Natural killer cell treated with Interleukin-12 subunit alpha and Interleukin-12 subunit beta and Interleukin-15 and Interleukin-18, amount 100 ng/mL, for 72 hours (primary cell): ENCODE measurements at regions not wholly inside any gene's neighbourhood (a gene's known extent, or its start where the extent isn't known, plus 50 kb on each side); places are given as distances from the start of the nearest gene placed in this dataset.

Experiments
- ATAC-seq, 2 donors: fragments of 150-1000 bp; cut with Tn5 transposase in 1 of 2; sonication (Bioruptor Pico), chemical (Tn5 transposase) in 1 of 2; 2 replicates each; pipeline ENCODE4 v1.10.0; 2021
- DNase-seq: peaks from one replicate; pipeline ENCODE4 v3.0.0; 2022; ENCODE audit warnings: low spot score
- H3K27ac Mint-ChIP-seq, 2 donors: 1 replicate in 1 of 2; 2 replicates in 1 of 2; pipeline ENCODE4 v1.8.0; 2022; ENCODE audit warnings: mixed read lengths in 2 of 2, mild to moderate bottlenecking in 1 of 2, moderate library complexity in 1 of 2
- H3K27me3 Mint-ChIP-seq, 2 donors: 1 replicate in 1 of 2; 2 replicates in 1 of 2; pipeline ENCODE4 v1.8.0; 2022; ENCODE audit warnings: mixed read lengths in 2 of 2
- H3K36me3 Mint-ChIP-seq: one replicate; pipeline ENCODE4 v1.8.0; 2022; ENCODE audit warnings: mixed read lengths
- H3K4me1 Mint-ChIP-seq, 2 donors: 1 replicate in 1 of 2; 2 replicates in 1 of 2; pipeline ENCODE4 v1.8.0; 2022; ENCODE audit warnings: low read depth in 2 of 2, mixed read lengths in 2 of 2, mild to moderate bottlenecking in 1 of 2
- H3K4me3 Mint-ChIP-seq: one replicate; pipeline ENCODE4 v1.8.0; 2022; ENCODE audit warnings: mixed read lengths
- H3K9me3 Mint-ChIP-seq: 2 replicates; pipeline ENCODE4 v1.8.0; 2022; ENCODE audit warnings: mixed read lengths

DNA sequence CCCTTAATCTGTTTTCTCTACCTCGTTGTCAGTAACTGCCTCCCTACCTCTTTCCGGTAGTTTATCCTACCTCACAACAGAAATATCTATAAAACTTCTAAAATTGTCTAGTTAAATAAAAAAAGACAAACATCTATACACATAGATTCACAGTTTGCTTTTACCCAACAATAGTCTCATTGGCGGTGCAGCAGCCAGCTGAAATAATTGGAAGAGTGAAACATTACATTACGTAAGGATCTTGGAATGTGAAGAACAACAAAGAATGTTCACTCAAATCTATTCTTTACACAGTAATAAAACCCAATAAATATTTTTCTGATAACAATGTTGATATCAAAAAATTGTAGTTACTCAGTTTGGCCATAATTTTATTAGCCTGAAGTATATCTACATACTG lies 115.5 kb upstream of the ARPP21 start:
- no peaks in the 10 kb centered on the region for H3K36me3 Mint-ChIP-seq
- DNase-seq (no peak), ATAC-seq (no peak)
- no peaks in the 10 kb centered on the region for H3K27me3 Mint-ChIP-seq
- no peaks in the 10 kb centered on the region for H3K4me1 Mint-ChIP-seq
- H3K27ac Mint-ChIP-seq: no peak overlapping the region
- no peak overlapping the region for H3K4me3 Mint-ChIP-seq
- H3K9me3 Mint-ChIP-seq: peaks cover 20% of the 10 kb centered on the region

DNA sequence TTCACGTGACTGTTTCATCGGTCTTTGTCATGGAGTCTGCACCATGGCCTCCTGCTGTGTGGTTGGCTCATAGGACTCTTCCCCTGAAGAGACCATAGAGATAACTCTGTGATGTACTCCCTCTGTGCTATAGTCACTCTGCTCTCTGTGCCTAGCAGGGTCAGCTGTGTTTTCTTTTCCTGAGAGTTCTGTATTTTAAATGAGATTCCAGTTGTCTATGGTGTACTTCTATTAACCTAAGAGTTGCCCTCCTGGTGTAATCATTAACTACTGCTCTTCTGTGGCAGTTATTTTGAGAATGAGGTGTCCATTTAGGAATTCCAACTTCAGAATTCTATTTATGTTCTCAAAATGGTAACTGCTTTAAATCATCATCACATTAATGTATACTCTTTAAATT lies 114.5 kb upstream of the ARPP21 start:
- H3K27me3 Mint-ChIP-seq: no peaks in the 10 kb centered on the region
- H3K36me3 Mint-ChIP-seq: no peaks in the 10 kb centered on the region
- H3K9me3 Mint-ChIP-seq: peaks cover 21% of the 10 kb centered on the region
- ATAC-seq (no peak), DNase-seq (no peak)
- H3K4me1 Mint-ChIP-seq: no peaks in the 10 kb centered on the region
- H3K27ac Mint-ChIP-seq: no peak overlapping the region
- no peak overlapping the region for H3K4me3 Mint-ChIP-seq

DNA sequence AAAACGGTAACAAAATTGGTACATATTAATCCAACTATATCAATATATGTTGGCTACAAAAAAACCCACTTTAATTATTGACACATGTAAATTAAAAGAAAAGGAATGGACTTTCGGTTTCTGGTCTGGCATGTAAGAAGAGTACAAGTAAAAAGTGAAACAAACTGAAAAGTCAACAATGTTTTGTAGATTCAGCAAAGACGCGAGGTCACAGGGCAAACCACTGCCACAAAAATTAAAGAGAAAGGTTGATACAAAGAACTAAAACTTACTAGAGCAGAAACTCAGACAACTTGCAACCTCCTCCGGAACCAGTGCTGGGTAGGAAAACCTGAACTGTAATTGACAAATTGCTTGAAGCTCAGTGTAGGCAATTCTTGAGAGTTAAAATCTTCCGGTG lies 110.6 kb upstream of the ARPP21 start:
- DNase-seq (no peak), ATAC-seq (no peak)
- Mint-ChIP-seq H3K27ac (no peak overlapping the region), H3K9me3 (peaks cover 18% of the 10 kb centered on the region), H3K36me3 (no peaks in the 10 kb centered on the region), H3K27me3 (no peaks in the 10 kb centered on the region), H3K4me3 (no peak overlapping the region), H3K4me1 (no peaks in the 10 kb centered on the region)

DNA sequence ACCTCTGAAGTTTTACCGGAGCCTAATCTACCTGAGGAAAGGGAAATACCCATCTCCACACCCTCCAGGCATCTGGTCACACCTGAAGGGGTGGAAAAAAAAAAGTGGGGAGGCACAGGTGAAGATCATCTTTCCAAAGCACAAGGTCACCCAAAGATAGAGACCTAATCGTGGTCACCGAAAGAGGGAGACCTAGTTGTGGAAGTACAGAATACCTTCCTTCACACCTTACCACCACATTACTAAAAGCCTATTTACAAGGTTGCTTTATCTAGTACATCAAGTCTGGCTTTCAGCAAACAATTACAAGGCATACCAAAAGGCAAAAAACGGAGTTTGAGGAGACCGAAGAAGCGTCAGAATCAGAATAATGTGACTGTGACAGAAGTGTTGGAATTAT lies 110.0 kb upstream of the ARPP21 start:
- no peak for DNase-seq
- ATAC-seq: no peak
- Mint-ChIP-seq H3K27me3 (no peaks in the 10 kb centered on the region), H3K4me1 (no peaks in the 10 kb centered on the region), H3K9me3 (peaks cover 18% of the 10 kb centered on the region), H3K36me3 (no peaks in the 10 kb centered on the region), H3K4me3 (no peak overlapping the region), H3K27ac (no peak overlapping the region)

DNA sequence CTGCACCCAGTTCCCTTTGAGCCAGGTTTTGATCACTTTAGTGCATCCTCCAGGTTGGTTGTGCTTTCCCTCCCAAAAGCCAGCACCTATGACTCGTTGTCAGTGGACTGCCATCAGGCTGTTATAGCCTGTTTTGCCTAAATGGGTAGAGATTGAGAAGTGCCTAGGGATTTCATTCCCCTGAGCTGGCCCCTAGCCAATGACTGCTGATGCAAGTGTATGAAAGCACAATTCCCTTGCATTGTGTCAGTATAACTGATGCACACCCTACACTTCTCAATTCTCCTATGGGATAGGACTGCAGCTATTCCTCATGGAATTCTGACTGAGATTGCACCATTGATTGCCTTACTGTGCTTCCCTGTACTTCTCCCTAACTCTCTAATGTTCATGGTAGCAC lies 102.1 kb upstream of the ARPP21 start:
- peak in 1 of 2 donors; percentile 20 for ATAC-seq
- H3K4me3 Mint-ChIP-seq: no peak overlapping the region
- H3K36me3 Mint-ChIP-seq: no peaks in the 10 kb centered on the region

DNA sequence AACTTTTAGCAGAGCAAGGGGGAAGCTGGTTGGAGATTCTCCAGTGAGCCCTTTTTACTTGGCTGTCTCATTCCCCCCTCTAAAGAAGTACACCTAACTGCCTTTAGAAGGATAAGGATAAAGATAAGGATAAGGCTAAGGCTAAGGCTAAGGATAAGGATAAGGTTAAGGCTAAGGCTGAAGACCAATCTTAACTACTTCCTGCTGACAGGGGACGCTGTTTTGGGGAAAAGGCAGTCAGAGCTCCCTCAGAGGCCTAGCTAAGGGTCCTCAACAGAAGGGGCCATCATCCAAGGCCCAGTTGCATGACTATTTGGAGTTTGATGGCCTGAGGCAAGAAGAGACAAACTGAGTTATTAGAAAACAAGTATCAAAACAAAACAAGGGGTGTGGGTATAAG lies 94.3 kb upstream of the ARPP21 start:
- Mint-ChIP-seq H3K4me3 (no peak overlapping the region), H3K27ac (no peak overlapping the region), H3K4me1 (no peaks in the 10 kb centered on the region), H3K36me3 (no peaks in the 10 kb centered on the region), H3K27me3 (no peaks in the 10 kb centered on the region), H3K9me3 (peaks cover 14% of the 10 kb centered on the region)
- ATAC-seq: no peak
- no peak for DNase-seq

More for the DNA sequence above, 102.1 kb upstream of the ARPP21 start:
- peaks cover 9% of the 10 kb centered on the region for H3K9me3 Mint-ChIP-seq
- no peaks in the 10 kb centered on the region for H3K4me1 Mint-ChIP-seq
- no peak overlapping the region for H3K27ac Mint-ChIP-seq
- no peaks in the 10 kb centered on the region for H3K27me3 Mint-ChIP-seq
- DNase-seq: no peak

DNA sequence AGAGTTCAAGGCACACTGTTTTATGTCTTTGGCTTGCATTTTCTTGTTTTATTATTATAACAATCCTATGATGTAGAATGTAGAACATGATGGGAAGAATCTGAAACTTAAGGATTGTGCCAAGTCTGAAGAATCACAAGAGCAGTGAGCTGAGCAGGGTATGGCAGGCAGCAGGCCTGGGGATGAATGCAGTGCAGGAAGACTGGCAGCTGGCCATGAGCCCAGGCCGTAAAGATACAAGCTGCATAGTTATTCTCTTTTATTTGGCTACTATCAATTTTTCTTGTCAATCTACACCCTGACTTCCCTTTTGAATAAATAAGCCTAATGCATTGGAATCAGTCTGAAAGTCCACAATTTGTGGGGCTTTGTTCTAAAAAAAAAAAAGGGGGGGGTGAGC lies 89.6 kb upstream of the ARPP21 start:
- ATAC-seq: no peak
- H3K27me3 Mint-ChIP-seq: no peaks in the 10 kb centered on the region

DNA sequence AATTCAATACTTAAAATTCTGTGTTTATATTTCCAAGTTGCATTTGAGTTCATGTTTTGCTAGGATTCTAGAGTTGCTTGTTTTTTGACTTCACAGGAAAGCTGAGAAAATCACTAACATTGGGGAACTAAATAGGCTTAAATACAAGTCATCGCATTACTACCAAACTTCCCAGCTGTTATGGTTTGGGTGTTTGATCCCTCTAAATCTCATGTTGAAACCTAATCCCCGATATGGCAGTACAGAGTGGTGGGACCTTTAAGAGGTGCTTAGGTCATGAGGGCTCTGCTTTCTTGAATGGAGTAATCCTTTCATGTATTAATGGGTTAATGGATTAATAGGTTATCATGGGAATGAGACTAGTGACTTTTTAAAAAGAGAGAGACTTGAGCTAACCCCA lies 77.2 kb upstream of the ARPP21 start:
- no peak for ATAC-seq
- DNase-seq: no peak

More for the DNA sequence above, 89.6 kb upstream of the ARPP21 start:
- Mint-ChIP-seq H3K9me3 (peaks cover 15% of the 10 kb centered on the region), H3K27ac (no peak overlapping the region), H3K4me3 (no peak overlapping the region), H3K36me3 (no peaks in the 10 kb centered on the region), H3K4me1 (no peaks in the 10 kb centered on the region)
- DNase-seq: no peak

DNA sequence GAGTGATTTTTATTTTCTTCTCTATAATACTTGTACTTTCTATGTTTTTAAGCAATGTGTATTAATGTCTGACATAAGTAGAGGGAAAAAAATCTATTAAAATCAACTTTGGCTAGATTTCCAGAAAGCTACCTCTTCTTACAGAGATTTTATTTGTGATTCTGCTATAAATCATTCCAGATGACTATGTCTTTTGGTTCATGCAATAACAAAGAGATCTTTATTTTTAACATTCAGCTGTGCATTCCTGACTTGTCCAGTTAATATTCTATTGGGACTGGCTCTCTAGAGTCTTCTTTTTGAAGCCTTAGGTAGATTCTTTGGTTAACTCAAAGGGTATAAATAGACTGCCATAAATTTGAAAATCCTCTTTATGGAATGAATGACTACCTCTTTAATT lies 74.3 kb upstream of the ARPP21 start:
- Mint-ChIP-seq H3K9me3 (no peaks in the 10 kb centered on the region), H3K27ac (no peak overlapping the region), H3K4me1 (no peaks in the 10 kb centered on the region), H3K36me3 (no peaks in the 10 kb centered on the region), H3K27me3 (no peaks in the 10 kb centered on the region), H3K4me3 (no peak overlapping the region)
- no peak for DNase-seq
- ATAC-seq: no peak

More for the DNA sequence above, 77.2 kb upstream of the ARPP21 start:
- no peaks in the 10 kb centered on the region for H3K27me3 Mint-ChIP-seq
- no peak overlapping the region for H3K4me3 Mint-ChIP-seq
- no peak overlapping the region for H3K27ac Mint-ChIP-seq
- H3K4me1 Mint-ChIP-seq: no peaks in the 10 kb centered on the region
- H3K36me3 Mint-ChIP-seq: no peaks in the 10 kb centered on the region
- peaks cover 9% of the 10 kb centered on the region for H3K9me3 Mint-ChIP-seq
